ENCODE measurements at regions not wholly inside any gene's neighbourhood (a gene's known extent, or its start where the extent isn't known, plus 50 kb on each side); places are given as distances from the start of the nearest gene placed in this dataset.
"Not testable (repeated sequence)": the region's sequence is repeated elsewhere in the genome, so short reads cannot be mapped to it uniquely, and the experiment has no call there.

DNA sequence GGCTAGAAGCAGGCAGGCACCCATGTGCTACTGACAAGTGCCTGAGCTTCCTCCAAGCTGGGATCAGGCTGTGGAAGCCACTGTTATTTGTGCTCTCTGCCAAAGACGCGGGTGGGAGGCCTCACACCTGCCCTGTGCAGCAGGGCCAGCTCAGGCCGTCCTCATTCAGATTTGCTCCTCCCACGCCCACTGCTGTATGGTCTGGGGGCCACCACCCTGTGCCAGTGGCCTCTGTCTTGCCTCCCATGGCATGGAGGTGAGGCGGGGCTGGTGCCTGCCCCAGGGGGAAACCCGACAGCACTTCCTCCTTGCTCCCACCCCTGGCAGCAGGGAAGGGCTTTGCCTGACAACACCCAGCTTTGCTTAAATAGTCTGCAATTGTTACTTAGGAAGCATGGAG lies 356.5 kb upstream of the CDH8 start:
- no peak for DNase-seq (ENCODE audit: low read depth in 2 of 2)

- DNase-seq (ENCODE audit: low read depth in 2 of 2), result no peak
Measured at GRCh38 chr16:62391940-62392339, 355.7 kb upstream of the CDH8 start.

DNA sequence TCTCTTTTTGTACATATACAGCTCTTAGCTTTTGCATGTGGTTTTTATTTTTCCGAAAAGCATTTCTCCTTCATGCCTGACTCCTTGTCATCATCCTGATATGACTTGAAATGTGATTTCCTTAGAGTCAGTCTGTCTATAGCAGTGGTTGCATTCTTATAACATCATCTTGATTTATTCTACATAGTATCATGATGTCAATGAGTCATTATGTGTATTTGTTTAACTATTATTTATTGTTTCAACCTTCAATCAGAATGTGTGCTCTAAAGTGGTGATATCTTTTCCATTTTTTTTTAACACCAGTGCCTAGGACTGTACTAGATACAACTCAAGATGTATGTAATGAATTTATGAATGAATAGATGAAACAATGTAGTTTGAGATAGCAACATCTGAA lies 354.9 kb upstream of the CDH8 start:
- DNase-seq (ENCODE audit: low read depth in 2 of 2), result no peak

DNA sequence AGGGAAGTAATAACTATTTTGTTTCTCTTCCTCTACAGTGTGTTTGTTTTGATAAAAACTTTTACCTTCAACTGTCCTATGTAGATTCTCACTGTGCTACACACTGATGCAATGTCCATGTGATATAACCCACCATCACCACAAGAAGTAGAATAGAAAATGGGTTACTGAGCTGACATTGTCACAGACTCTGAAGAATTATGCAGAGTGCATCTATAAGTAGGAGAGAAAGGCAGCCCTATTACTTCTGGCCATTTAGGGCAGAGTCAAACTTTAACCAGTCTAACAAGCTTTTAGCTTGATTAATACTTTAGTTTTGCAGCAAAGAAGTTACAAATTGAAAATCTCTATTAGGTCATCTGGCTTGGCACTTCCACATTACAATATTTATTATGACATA lies 354.0 kb upstream of the CDH8 start:
- DNase-seq (ENCODE audit: low read depth in 2 of 2), result no peak

DNA sequence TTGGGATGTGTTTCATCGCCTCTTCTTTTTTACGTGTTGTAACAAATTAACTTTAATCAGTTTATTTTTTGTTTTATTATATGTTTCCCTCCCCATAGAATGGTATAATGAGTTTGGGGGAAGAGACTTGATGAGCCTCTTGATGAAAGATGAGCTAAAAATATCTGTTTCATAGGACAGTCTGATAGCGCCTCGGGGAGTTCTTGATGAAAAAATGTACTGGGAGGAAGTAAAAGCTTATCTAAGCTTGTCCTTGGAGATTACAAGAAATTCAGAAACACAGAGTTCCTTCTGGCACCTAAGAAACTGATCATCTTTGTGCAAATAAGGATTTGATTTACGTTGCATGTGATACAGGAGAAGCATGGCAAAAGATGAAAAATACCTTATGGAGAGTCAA lies 350.2 kb upstream of the CDH8 start:
- no peak for DNase-seq (ENCODE audit: low read depth in 2 of 2)

GRCh38 chr16:62383941-62384340 lies 347.7 kb upstream of the CDH8 start:
- no peak for DNase-seq (ENCODE audit: low read depth in 2 of 2)

- no peak for DNase-seq (ENCODE audit: low read depth in 2 of 2)
Measured at GRCh38 chr16:62370445-62370844, 334.2 kb upstream of the CDH8 start.

DNA sequence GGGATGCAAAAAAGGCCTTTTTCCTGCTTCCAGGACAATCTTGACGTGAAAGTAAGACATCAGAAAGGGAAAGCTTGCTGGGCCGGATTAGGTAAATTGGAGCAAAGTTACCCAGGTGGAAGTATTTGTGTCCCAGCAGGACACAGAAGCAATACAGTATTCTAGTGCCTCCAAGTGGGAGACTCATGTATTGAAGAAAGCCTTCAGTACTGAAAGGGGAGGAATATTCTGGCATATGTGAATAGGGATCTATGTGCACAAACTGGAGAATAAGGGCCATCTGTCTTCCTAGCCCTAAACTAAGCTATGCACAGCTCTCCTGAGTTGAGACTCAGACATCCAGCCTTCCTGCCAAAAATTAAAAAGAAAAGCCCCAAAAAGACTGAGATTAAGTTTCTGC lies 327.3 kb upstream of the CDH8 start:
- no peak for DNase-seq (ENCODE audit: low read depth in 2 of 2)

GRCh38 chr16:62353355-62353754 lies 317.1 kb upstream of the CDH8 start:
- no peak for DNase-seq (ENCODE audit: low read depth in 2 of 2)

GRCh38 chr16:62342216-62342615 lies 306.0 kb upstream of the CDH8 start:
- no peak for DNase-seq (ENCODE audit: low read depth in 2 of 2)

DNA sequence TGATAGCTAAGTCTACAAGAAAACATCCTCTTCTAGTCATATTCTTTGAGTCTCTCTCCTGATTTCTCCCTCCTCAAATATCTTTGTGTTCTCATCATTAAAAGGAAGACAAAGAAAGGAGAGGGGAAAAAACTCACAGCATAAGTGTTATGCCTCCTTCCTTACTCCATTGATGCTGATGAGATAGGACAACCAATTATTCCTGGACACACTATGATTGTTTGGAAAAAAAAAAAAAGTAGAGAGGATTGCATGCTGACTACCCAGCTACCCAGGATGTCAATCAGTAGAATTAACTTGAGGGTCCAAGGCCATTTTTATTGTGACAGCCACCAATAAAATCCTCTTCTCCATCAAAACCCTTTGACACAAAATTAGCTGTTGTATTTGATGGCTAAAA lies 299.1 kb upstream of the CDH8 start:
- DNase-seq (ENCODE audit: low read depth in 2 of 2), result no peak

GRCh38 chr16:62321606-62322005 lies 285.4 kb upstream of the CDH8 start:
- DNase-seq (ENCODE audit: low read depth in 2 of 2), result no peak

GRCh38 chr16:62298600-62298999 lies 262.4 kb upstream of the CDH8 start:
- no peak for DNase-seq (ENCODE audit: low read depth in 2 of 2)

DNA sequence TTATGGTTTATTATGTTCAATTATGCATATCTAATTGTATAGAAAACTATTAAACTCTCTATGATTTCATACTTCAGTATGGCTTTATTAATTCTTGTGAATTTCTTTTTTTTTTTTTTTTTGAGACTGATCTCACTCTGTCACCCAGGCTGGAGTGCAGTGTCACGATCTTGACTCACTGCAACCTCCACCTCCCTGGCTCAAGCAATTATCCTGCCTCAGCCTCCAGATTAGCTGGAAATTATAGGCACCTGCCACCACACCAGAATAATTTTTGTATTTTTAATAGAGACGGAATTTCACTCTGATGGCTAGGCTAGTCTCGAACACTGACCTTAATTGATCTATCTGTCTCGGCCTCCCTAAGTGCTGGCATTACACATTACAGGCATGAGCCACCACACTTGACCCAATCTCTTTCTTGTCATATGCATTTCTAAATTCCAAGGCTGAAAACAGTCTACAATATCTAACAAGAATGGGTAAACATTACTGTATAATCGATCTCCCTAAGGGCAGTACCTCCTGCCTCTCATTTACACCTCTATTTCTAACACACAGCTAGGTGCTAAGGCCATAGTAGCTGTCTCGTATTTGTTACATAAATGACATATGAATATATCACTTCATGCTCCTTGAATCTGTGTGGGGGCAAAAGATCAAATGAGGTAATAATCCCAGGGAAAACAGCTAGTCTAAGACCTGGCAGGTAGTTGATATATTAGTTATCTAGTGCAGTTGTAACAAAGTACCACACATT lies 258.2 kb upstream of the CDH8 start:
- no peak for DNase-seq (ENCODE audit: low read depth in 2 of 2)

DNA sequence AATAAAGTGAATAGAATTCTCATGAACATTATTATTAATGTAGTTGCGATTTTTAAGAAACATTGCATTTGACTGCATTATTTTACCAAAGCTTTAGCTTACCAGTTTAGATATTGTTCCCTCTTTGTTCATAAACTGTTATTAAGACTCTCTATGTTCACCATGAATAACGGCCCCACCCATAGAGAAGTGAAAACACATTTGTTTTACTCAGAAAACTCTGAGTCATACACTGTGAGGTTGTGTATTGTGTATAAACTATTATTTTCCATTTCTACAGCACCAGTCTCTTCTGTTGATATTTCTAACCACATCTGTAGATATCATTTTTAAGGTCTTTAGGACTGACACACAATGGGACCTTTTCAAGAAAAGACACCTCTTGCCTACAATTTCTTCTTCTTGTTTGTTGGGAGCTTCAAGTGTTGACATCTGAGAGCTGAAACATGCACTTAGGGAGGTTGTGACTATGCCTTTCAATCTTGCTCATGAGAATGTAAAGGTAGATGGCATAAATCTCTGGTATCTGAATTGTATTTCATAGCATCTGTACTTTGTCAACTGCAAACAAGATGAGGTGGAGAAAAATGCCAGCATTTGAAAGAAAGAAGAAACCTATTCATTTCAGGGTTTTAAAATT lies 252.9 kb upstream of the CDH8 start:
- no peak for DNase-seq (ENCODE audit: low read depth in 2 of 2)

- DNase-seq (ENCODE audit: low read depth in 2 of 2), result no peak
Measured at GRCh38 chr16:62280506-62280905, 244.3 kb upstream of the CDH8 start.

- DNase-seq (ENCODE audit: low read depth in 2 of 2), result no peak
Measured at GRCh38 chr16:62277942-62278341, 241.7 kb upstream of the CDH8 start.

DNA sequence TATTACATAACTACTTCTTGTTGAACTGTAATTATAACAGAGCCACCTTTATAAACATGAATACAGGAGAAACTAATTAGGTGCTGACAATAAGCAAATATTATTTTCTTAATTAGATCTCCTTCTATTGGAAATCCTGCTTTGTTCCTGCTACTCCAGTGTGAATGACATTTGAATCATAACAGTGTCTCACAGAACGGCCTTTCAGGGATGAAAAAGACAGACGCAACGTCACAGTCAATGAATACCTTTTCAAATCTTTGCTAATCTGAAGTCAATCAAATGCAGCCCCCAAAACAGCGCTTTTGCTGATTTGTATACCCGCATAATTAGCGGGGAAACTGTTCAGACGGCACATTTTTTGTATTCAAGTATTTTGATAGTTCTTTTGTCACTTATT lies 240.4 kb upstream of the CDH8 start:
- DNase-seq (ENCODE audit: low read depth in 2 of 2), result no peak

DNA sequence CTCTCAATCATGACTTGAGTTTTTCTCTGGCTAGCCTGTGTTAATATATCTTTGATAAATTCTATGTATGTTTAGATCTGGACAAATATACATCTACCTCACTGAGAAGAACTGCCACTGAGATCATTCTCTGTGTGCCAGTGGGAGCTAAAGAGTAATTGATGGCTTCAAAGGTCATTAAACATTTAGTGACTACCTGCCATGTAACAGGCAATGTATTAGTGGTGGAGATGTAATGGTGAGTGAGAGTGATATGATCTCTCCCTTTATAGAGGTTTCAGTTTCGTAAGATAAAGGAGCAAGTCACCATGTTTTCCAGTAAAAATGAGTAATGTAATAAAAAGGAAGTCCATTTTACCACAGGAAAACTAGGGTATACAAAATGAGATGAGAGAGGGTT lies 235.8 kb upstream of the CDH8 start:
- DNase-seq (ENCODE audit: low read depth in 2 of 2), result no peak

DNA sequence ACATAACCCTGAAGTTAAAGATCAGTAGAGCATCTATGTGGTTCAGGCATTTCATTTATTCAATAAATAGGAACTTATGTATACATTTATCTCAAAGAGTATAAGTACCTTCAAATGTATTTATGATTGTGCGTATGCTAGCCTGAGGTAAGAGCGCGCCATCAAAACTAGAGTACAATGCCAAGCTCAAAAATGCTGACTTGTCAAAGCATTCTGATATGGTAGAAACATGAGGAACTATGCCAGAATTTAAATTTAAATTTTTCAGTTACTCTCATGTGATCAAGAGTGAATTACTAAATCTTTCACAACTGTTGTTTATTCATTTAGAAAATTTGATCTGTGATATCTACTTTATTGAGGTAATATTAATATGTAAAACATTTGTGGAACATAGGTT lies 225.5 kb upstream of the CDH8 start:
- DNase-seq (ENCODE audit: low read depth in 2 of 2), result no peak

- not testable (repeated sequence) for DNase-seq (ENCODE audit: low read depth in 2 of 2)
Measured at GRCh38 chr16:62258931-62259435, 222.7 kb upstream of the CDH8 start.

GRCh38 chr16:62256406-62256805 lies 220.2 kb upstream of the CDH8 start:
- DNase-seq (ENCODE audit: low read depth in 2 of 2), result no peak

GRCh38 chr16:62254847-62255246 lies 218.6 kb upstream of the CDH8 start:
- peak; percentile 28 to 35 for DNase-seq (ENCODE audit: low read depth in 2 of 2)

- no peak for DNase-seq (ENCODE audit: low read depth in 2 of 2)
Measured at GRCh38 chr16:62254372-62254771, 218.1 kb upstream of the CDH8 start.

Measured in fibroblast of skin of left quadriceps (primary cell).